HepG2 (cell line): ENCODE measurements at regions not wholly inside any gene's neighbourhood (a gene's known extent, or its start where the extent isn't known, plus 50 kb on each side); places are given as distances from the start of the nearest gene placed in this dataset.
A peak's percentile ranks its signal among the peaks of the same experiment; 100 is the strongest.

Experiments used
- ATAC-seq: fragments of 200-7000 bp; cut with Tn5 transposase; 3 replicates; pipeline ENCODE4 v1.9.1; 2020; ENCODE audit warnings: mild to moderate bottlenecking, moderate library complexity
- BruUV-seq: library from RNA; stranded (reverse); fragments of 400-500 nt; replicated peaks from 2 replicates; lab custom pipeline; 2021; lab: Mats Ljungman, UMichigan
- CTCF ChIA-PET: fragments of 300-600 bp; formaldehyde crosslinking; extraction: SDS; loops from one replicate; lab custom pipeline; 2021; ENCODE audit warnings: low total read pairs, inconsistent platforms, low intra/inter-chr PET ratio; lab: Yijun Ruan, JAX
- POLR2A ChIA-PET: fragments of 350-600 bp; sonication (Branson Sonifier 250); formaldehyde crosslinking; loops from one replicate; lab custom pipeline; 2020; ENCODE audit warnings: antibody characterized with exemption, inconsistent platforms; lab: Yijun Ruan, JAX
- DNase-seq: peaks from one replicate; pipeline ENCODE4 v3.0.0-alpha.2; 2015; ENCODE audit warnings: low spot score
- FAIRE-seq: peaks from 3 replicates; lab custom pipeline; 2011; peaks lifted over from hg19 to GRCh38; lab: Jason Lieb, UNC
- H2AFZ ChIP-seq: one replicate; pipeline ENCODE4 v1.6.1; 2011; ENCODE audit warnings: low read length, inconsistent platforms
- H3K27ac ChIP-seq: fragments of 300-600 bp; 3 replicates; pipeline ENCODE4 v1.8.0; 2011; ENCODE audit warnings: mixed run types, mild to moderate bottlenecking, mixed read lengths, low read length, inconsistent platforms; ENCODE audit not compliant: insufficient read depth; ENCODE audit errors: extremely low read length
- H3K27me3 ChIP-seq, 2 experiments: fragments of 200-600 bp in 1 of 2; 2 replicates in 1 of 2; 3 replicates in 1 of 2; pipeline versions ENCODE4 v1.6.0 to v1.8.0; 2011; ENCODE audit warnings: low read length in 2 of 2, mild to moderate bottlenecking in 2 of 2, moderate library complexity in 2 of 2, inconsistent platforms in 1 of 2; ENCODE audit not compliant: insufficient read depth in 2 of 2, control insufficient read depth in 1 of 2
- H3K36me3 ChIP-seq, 2 experiments: fragments of 200-600 bp in 1 of 2; replicated peaks in 1 of 2; 2 replicates in 1 of 2; 3 replicates in 1 of 2; pipeline versions ENCODE4 v1.5.1 to v1.8.0; 2011; ENCODE audit warnings: low read length in 2 of 2, inconsistent platforms in 1 of 2; ENCODE audit not compliant: insufficient read depth in 2 of 2, control insufficient read depth in 1 of 2
- H3K4me1 ChIP-seq: 2 replicates; pipeline ENCODE4 v1.5.1; 2012; ENCODE audit warnings: low read length, inconsistent platforms; ENCODE audit not compliant: insufficient read depth
- H3K4me2 ChIP-seq: 2 replicates; pipeline ENCODE4 v1.6.0; 2011; ENCODE audit warnings: low read depth, low read length, inconsistent platforms
- H3K4me3 ChIP-seq, 3 experiments: fragments of 200-600 bp in 1 of 3; sonication (generic), shearing (Covaris generic) in 1 of 3; replicated peaks in 1 of 3; 2 replicates each; pipeline ENCODE4 v1.5.1; 2011 to 2016; ENCODE audit warnings: low read length in 3 of 3, inconsistent platforms in 2 of 3, low read depth in 2 of 3, mild to moderate bottlenecking in 2 of 3, control low read depth in 1 of 3, mixed read lengths in 1 of 3; ENCODE audit not compliant: insufficient read depth in 1 of 3
- H3K79me2 ChIP-seq: one replicate; pipeline ENCODE4 v1.6.1; 2011; ENCODE audit warnings: low read length, inconsistent platforms; ENCODE audit not compliant: insufficient read depth
- H3K9ac ChIP-seq: 2 replicates; pipeline ENCODE4 v1.6.0; 2011; ENCODE audit warnings: mild to moderate bottlenecking, low read depth, low read length, inconsistent platforms; ENCODE audit not compliant: insufficient read depth
- H3K9me3 ChIP-seq: 2 replicates; pipeline ENCODE4 v1.5.1; 2012; ENCODE audit warnings: mild to moderate bottlenecking, low read length
- H4K20me1 ChIP-seq: 2 replicates; pipeline ENCODE4 v1.6.0; 2011; ENCODE audit warnings: inconsistent platforms, mild to moderate bottlenecking, low read length, moderate library complexity; ENCODE audit not compliant: insufficient read depth
- BRCA1 ChIP-seq: sonication (generic); formaldehyde crosslinking; IDR thresholded peaks from 2 replicates; pipeline ENCODE4 v1.4.0; 2020; ENCODE audit warnings: missing genetic modification reagents
- CC2D1A ChIP-seq: sonication (generic); formaldehyde crosslinking; IDR thresholded peaks from 2 replicates; pipeline ENCODE4 v1.8.1; 2023; ENCODE audit warnings: mild to moderate bottlenecking, missing genetic modification reagents
- CHD4 ChIP-seq: fragments of 200-600 bp; sonication (generic); IDR thresholded peaks from 2 replicates; pipeline ENCODE4 v1.7.0; 2017; ENCODE audit warnings: mild to moderate bottlenecking, low read length, borderline replicate concordance
- HHEX ChIP-seq: IDR thresholded peaks from 2 replicates; pipeline ENCODE4 v1.6.1; 2016; ENCODE audit warnings: control low read depth
- KDM1A ChIP-seq: IDR thresholded peaks from 2 replicates; pipeline ENCODE4 v1.6.1; 2016; ENCODE audit warnings: missing compliant biosample characterization
- MAFF ChIP-seq: IDR thresholded peaks from 2 replicates; pipeline ENCODE4 v1.6.1; 2011; ENCODE audit warnings: low read depth, low read length, improper control_type of control experiment
- MAFK ChIP-seq, 2 experiments: IDR thresholded peaks in 1 of 2; conservative IDR thresholded peaks in 1 of 2; 2 replicates each; pipeline ENCODE4 v1.6.1; 2011; ENCODE audit warnings: improper control_type of control experiment in 2 of 2, low read length in 2 of 2
- MEIS1 ChIP-seq: sonication (generic); formaldehyde crosslinking; IDR thresholded peaks from 2 replicates; pipeline ENCODE4 v1.9.0; 2021; ENCODE audit warnings: mild to moderate bottlenecking, missing genetic modification reagents, moderate library complexity, borderline replicate concordance
- SIX1 ChIP-seq: sonication (generic); formaldehyde crosslinking; IDR thresholded peaks from 2 replicates; pipeline ENCODE4 v1.4.0; 2020; ENCODE audit warnings: missing genetic modification reagents, borderline replicate concordance
- WGBS: methylation state at CpG from one replicate; pipeline ENCODE4 v1.1.6; 2017; ENCODE audit warnings: low lambda C conversion rate; 5-methylcytosine and 5-hydroxymethylcytosine counted together
- in situ Hi-C: cut with HindIII; loops from 2 replicates; pipeline ENCODE4 v1.10.0; 2017; ENCODE audit warnings: low pct_unique_long_range_greater_than_20kb; ENCODE audit not compliant: extremely low pct_ligation_motif_present
- intact Hi-C: fragments of 100-400 bp; cut with micrococcal nuclease; formaldehyde crosslinking; loops from one replicate; pipeline ENCODE4 v1.10.0; 2022; ENCODE audit not compliant: unreplicated experiment

DNA sequence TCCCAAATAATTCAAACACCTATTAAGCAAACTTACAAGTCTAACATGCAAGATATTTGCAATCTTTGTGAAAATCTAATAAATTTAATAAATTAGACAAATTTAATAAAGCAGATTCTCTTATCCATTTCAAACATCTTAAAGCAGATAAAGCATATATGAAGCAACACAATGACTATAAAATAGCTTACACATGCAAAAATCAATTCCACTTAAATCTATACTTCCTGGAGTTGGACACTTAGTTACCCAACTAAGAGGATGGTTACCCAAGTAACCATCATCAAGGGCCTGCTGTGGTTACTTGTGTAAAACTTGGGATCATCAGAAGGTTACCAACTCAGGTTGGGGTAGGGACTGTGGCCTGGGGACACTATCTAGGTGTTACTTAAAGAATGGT, 206.8 kb downstream of the CD47 start:
- FAIRE-seq (no peak), DNase-seq (no peak), ATAC-seq (no peak)
- TF ChIP-seq MAFF, result peak; percentile 49
- no peak for TF ChIP-seq MEIS1 (CRISPR knock-in tag)
- peak in 1 of 2 experiments; percentile 78; a peak in 2 of 4 replicates for TF ChIP-seq MAFK (conservative IDR thresholded peaks at IDR 0.05 in 1 of 2, IDR thresholded peaks at IDR 0.05 in 1 of 2; ENCODE audit: low read length in 2 of 2)
- H2AFZ ChIP-seq, result no peak overlapping the region
- no peaks in the 10 kb centered on the region for H3K79me2 ChIP-seq
- no peaks in the 10 kb centered on the region for H3K27me3 ChIP-seq
- in situ Hi-C loops, result no loop called here
- no peaks in the 10 kb centered on the region for H3K4me1 ChIP-seq
- ChIA-PET CTCF (no interaction called here), POLR2A (no interaction called here)
- H3K9me3 ChIP-seq, result peaks cover under 1% of the 10 kb centered on the region
- no peak overlapping the region for H3K4me3 ChIP-seq
- H3K9ac ChIP-seq, result no peak overlapping the region
- no peak overlapping the region for H3K4me2 ChIP-seq
- intact Hi-C loops, result no loop called here
- no peaks in the 10 kb centered on the region for H4K20me1 ChIP-seq
- no peaks in the 10 kb centered on the region for H3K36me3 ChIP-seq
- BruUV-seq, result no TSS peak
- no peak overlapping the region for H3K27ac ChIP-seq

- POLR2A ChIA-PET, result no interaction called here
- intact Hi-C loops (no loop called here), in situ Hi-C loops (no loop called here)
- Histone ChIP-seq H3K9me3 (no peaks in the 10 kb centered on the region), H3K4me3 (no peak overlapping the region), H3K36me3 (no peaks in the 10 kb centered on the region), H4K20me1 (no peaks in the 10 kb centered on the region; the same call in 1 of the 2 replicates), H3K9ac (no peak overlapping the region), H2AFZ (no peak overlapping the region), H3K4me1 (no peaks in the 10 kb centered on the region), H3K27me3 (no peaks in the 10 kb centered on the region), H3K79me2 (no peaks in the 10 kb centered on the region), H3K27ac (no peak overlapping the region), H3K4me2 (no peak overlapping the region)
- no peak for DNase-seq
- FAIRE-seq, result no peak
- BruUV-seq, result no TSS peak
- CTCF ChIA-PET, result no interaction called here
- WGBS, result 33% methylated on average over 7 of the region's 7 CpGs
- ATAC-seq, result no peak
- TF ChIP-seq SIX1 (CRISPR knock-in tag), result no peak
- no peak for TF ChIP-seq CHD4
- TF ChIP-seq HHEX (CRISPR knock-in tag), result no peak
- TF ChIP-seq CC2D1A, result no peak
- no peak for TF ChIP-seq KDM1A (CRISPR knock-in tag)
- no peak for TF ChIP-seq BRCA1
These were observed 207.9 kb downstream of the CD47 start for GRCh38 chr3:107882881-107883280.
